ENCODE measurements at regions not wholly inside any gene's neighbourhood (a gene's known extent, or its start where the extent isn't known, plus 50 kb on each side); places are given as distances from the start of the nearest gene placed in this dataset.

DNA sequence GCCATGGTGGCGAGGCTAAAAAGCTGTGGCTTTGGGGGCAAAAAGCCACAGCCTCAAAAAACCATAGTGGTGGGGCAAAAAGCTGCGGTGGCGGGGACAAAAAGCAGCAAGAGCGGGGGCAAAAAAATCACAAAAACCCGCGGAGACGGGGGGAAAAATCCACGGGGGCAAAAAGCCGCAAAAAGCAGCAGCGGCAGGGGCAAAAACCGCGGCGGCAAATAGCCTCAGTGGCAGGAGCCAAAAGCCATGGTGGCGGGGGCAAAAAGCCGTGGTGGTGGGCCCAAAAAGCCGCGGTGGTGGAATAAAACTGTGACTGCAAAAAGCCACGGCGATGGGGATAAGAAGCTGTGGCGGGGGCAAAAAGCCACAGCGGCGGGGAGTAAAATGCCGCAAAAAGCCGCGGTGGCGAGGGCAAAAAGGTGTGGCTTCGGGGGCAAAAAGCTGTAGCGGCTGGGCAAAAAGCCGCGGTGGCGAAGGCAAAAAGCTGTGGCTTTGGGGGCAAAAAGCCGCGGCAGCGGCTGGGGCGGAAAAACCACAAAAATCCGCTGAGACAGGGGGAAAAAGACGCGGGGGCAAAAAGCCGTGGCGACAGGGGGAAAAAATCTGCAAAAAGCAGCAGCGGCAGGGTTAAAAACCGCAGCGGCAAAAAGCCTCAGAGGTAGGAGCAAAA, 526.6 kb downstream of the ZNF33B start:
- TF ChIP-seq RAD21 (conservative IDR thresholded peaks at IDR 0.05): no peak
- no peak for TF ChIP-seq POLR2AphosphoS5 (IDR thresholded peaks at IDR 0.05)
- TF ChIP-seq, protein P1, sequence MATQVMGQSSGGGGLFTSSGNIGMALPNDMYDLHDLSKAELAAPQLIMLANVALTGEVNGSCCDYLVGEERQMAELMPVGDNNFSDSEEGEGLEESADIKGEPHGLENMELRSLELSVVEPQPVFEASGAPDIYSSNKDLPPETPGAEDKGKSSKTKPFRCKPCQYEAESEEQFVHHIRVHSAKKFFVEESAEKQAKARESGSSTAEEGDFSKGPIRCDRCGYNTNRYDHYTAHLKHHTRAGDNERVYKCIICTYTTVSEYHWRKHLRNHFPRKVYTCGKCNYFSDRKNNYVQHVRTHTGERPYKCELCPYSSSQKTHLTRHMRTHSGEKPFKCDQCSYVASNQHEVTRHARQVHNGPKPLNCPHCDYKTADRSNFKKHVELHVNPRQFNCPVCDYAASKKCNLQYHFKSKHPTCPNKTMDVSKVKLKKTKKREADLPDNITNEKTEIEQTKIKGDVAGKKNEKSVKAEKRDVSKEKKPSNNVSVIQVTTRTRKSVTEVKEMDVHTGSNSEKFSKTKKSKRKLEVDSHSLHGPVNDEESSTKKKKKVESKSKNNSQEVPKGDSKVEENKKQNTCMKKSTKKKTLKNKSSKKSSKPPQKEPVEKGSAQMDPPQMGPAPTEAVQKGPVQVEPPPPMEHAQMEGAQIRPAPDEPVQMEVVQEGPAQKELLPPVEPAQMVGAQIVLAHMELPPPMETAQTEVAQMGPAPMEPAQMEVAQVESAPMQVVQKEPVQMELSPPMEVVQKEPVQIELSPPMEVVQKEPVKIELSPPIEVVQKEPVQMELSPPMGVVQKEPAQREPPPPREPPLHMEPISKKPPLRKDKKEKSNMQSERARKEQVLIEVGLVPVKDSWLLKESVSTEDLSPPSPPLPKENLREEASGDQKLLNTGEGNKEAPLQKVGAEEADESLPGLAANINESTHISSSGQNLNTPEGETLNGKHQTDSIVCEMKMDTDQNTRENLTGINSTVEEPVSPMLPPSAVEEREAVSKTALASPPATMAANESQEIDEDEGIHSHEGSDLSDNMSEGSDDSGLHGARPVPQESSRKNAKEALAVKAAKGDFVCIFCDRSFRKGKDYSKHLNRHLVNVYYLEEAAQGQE (IDR thresholded peaks at IDR 0.05; ENCODE audit: borderline replicate concordance): no peak
- TF ChIP-seq EZH2 (IDR thresholded peaks at IDR 0.05; ENCODE audit: borderline replicate concordance, insufficient read depth, low read length, poor library complexity, severe bottlenecking): no peak
- TF ChIP-seq MXI1 (conservative IDR thresholded peaks at IDR 0.05; ENCODE audit: poor library complexity, severe bottlenecking): no peak
- TF ChIP-seq EP300 (conservative IDR thresholded peaks at IDR 0.05; ENCODE audit: poor library complexity, severe bottlenecking): no peak
- no peak for TF ChIP-seq TAF1 (IDR thresholded peaks at IDR 0.05; ENCODE audit: low read depth)
- TF ChIP-seq SMC3 (conservative IDR thresholded peaks at IDR 0.05; ENCODE audit: poor library complexity): no peak
- TF ChIP-seq, protein P2, sequence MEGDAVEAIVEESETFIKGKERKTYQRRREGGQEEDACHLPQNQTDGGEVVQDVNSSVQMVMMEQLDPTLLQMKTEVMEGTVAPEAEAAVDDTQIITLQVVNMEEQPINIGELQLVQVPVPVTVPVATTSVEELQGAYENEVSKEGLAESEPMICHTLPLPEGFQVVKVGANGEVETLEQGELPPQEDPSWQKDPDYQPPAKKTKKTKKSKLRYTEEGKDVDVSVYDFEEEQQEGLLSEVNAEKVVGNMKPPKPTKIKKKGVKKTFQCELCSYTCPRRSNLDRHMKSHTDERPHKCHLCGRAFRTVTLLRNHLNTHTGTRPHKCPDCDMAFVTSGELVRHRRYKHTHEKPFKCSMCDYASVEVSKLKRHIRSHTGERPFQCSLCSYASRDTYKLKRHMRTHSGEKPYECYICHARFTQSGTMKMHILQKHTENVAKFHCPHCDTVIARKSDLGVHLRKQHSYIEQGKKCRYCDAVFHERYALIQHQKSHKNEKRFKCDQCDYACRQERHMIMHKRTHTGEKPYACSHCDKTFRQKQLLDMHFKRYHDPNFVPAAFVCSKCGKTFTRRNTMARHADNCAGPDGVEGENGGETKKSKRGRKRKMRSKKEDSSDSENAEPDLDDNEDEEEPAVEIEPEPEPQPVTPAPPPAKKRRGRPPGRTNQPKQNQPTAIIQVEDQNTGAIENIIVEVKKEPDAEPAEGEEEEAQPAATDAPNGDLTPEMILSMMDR (IDR thresholded peaks at IDR 0.05; ENCODE audit: poor library complexity, severe bottlenecking): no peak
- Histone ChIP-seq H3K4me2 (ENCODE audit: low read length) (no peak overlapping the region), H3K9me3 (ENCODE audit: low read length) (no peaks in the 10 kb centered on the region), H3K4me3 (ENCODE audit: low read length) (no peak overlapping the region), H3K79me2 (replicated peaks; ENCODE audit: insufficient read depth, low read length) (no peaks in the 10 kb centered on the region), H3K27ac (ENCODE audit: low read length) (no peak overlapping the region), H3K27me3 (ENCODE audit: insufficient read depth, low read depth, low read length) (no peaks in the 10 kb centered on the region), H3F3A (ENCODE audit: insufficient read depth, low read length, poor library complexity, severe bottlenecking) (no peaks in the 10 kb centered on the region), H2AFZ (ENCODE audit: low read depth, low read length) (no peak overlapping the region), H3K9me2 (ENCODE audit: insufficient read depth, low read length) (no peaks in the 10 kb centered on the region), H4K20me1 (ENCODE audit: insufficient read depth) (no peaks in the 10 kb centered on the region), H3K9ac (ENCODE audit: low read length) (no peak overlapping the region), H3K36me3 (ENCODE audit: insufficient read depth, low read length) (no peaks in the 10 kb centered on the region)

DNA sequence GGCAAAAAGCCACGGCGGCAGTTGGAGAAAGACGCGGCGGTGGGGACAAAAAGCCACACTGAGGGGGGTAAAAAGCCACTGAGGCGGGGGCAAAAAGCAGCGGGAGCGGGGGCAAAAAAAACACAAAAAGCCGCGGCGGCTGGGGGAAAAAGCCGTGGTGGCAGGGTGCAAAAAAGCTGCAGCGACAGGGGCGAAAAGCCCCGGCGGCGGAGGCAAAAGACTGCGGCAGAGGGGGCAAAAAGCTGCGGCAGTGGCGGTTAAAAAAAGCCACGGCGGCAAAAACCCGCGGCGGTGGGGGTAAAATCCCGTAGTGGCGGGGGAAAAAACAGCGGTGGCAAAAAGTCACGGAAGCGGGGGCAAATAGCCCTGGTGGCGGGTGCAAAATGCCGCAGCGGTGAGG, 527.3 kb downstream of the ZNF33B start:
- Histone ChIP-seq H3K27ac (ENCODE audit: low read length) (no peak overlapping the region), H3K27me3 (ENCODE audit: insufficient read depth, low read depth, low read length) (no peaks in the 10 kb centered on the region), H2AFZ (ENCODE audit: low read depth, low read length) (no peak overlapping the region), H3K9ac (ENCODE audit: low read length) (no peak overlapping the region), H3K36me3 (ENCODE audit: insufficient read depth, low read length) (no peaks in the 10 kb centered on the region), H3K4me3 (ENCODE audit: low read length) (no peak overlapping the region), H3F3A (ENCODE audit: insufficient read depth, low read length, poor library complexity, severe bottlenecking) (no peaks in the 10 kb centered on the region), H3K79me2 (replicated peaks; ENCODE audit: insufficient read depth, low read length) (no peaks in the 10 kb centered on the region), H3K9me3 (ENCODE audit: low read length) (no peaks in the 10 kb centered on the region), H4K20me1 (ENCODE audit: insufficient read depth) (no peaks in the 10 kb centered on the region), H3K9me2 (ENCODE audit: insufficient read depth, low read length) (no peaks in the 10 kb centered on the region), H3K4me2 (ENCODE audit: low read length) (no peak overlapping the region)
- TF ChIP-seq, protein P2 (IDR thresholded peaks at IDR 0.05; ENCODE audit: poor library complexity, severe bottlenecking): no peak
- TF ChIP-seq SMC3 (conservative IDR thresholded peaks at IDR 0.05; ENCODE audit: poor library complexity) (no peak), RAD21 (conservative IDR thresholded peaks at IDR 0.05) (no peak), EZH2 (IDR thresholded peaks at IDR 0.05; ENCODE audit: borderline replicate concordance, insufficient read depth, low read length, poor library complexity, severe bottlenecking) (no peak), TAF1 (IDR thresholded peaks at IDR 0.05; ENCODE audit: low read depth) (no peak), EP300 (conservative IDR thresholded peaks at IDR 0.05; ENCODE audit: poor library complexity, severe bottlenecking) (no peak), POLR2AphosphoS5 (IDR thresholded peaks at IDR 0.05) (no peak), MXI1 (conservative IDR thresholded peaks at IDR 0.05; ENCODE audit: poor library complexity, severe bottlenecking) (no peak)
- TF ChIP-seq, protein P1 (IDR thresholded peaks at IDR 0.05; ENCODE audit: borderline replicate concordance): no peak

Data from neural cell (in vitro differentiated cells).